Endothelial cell of umbilical vein (primary cell): ENCODE measurements at regions not wholly inside any gene's neighbourhood (a gene's known extent, or its start where the extent isn't known, plus 50 kb on each side); places are given as distances from the start of the nearest gene placed in this dataset.

ENCODE experiments used
- BruUV-seq: library from RNA; stranded (reverse); fragments of 400-500 nt; replicated peaks from 2 replicates; lab custom pipeline; 2021; lab: Mats Ljungman, UMichigan
- CTCF ChIA-PET: fragments of 300-600, 350-600 bp; sonication (Branson Sonifier 250); formaldehyde crosslinking; loops from one replicate; lab custom pipeline; 2021; ENCODE audit warnings: antibody characterized with exemption, inconsistent platforms; lab: Charles Lee
- POLR2A ChIA-PET: fragments of 300-600, 350-600 bp; sonication (Branson Sonifier 250); formaldehyde crosslinking; loops from one replicate; lab custom pipeline; 2021; ENCODE audit warnings: antibody characterized with exemption, inconsistent platforms; lab: Charles Lee
- DNase-seq: peaks from one replicate; pipeline ENCODE4 v3.0.0-alpha.2; 2011; ENCODE audit warnings: low read depth, low spot score
- FAIRE-seq: peaks from 2 replicates; lab custom pipeline; 2011; peaks lifted over from hg19 to GRCh38; lab: Jason Lieb, UNC
- H2AFZ ChIP-seq: 2 replicates; pipeline ENCODE4 v1.6.0; 2012; ENCODE audit warnings: low read depth, low read length, control low read depth, inconsistent platforms
- H3K27ac ChIP-seq: 2 replicates; pipeline ENCODE4 v1.5.1; 2011; ENCODE audit warnings: low read depth, mild to moderate bottlenecking, control low read depth, low read length, moderate library complexity; ENCODE audit not compliant: insufficient read depth
- H3K27me3 ChIP-seq, 2 experiments: 2 replicates each; pipeline versions ENCODE4 v1.6.0 to v1.6.1; 2011; ENCODE audit warnings: low read length in 2 of 2, mixed read lengths in 1 of 2; ENCODE audit not compliant: control insufficient read depth in 2 of 2, insufficient read depth in 2 of 2
- H3K36me3 ChIP-seq, 2 experiments: 2 replicates in 1 of 2; 3 replicates in 1 of 2; pipeline ENCODE4 v1.5.1; 2011; ENCODE audit warnings: low read length in 2 of 2, mild to moderate bottlenecking in 1 of 2, moderate library complexity in 1 of 2; ENCODE audit not compliant: control insufficient read depth in 2 of 2, insufficient read depth in 2 of 2; ENCODE audit errors: extremely low read depth in 1 of 2
- H3K4me1 ChIP-seq: 3 replicates; pipeline ENCODE4 v1.5.1; 2011; ENCODE audit warnings: mild to moderate bottlenecking, low read length; ENCODE audit not compliant: control insufficient read depth, insufficient read depth; ENCODE audit errors: extremely low read depth
- H3K4me2 ChIP-seq: 2 replicates; pipeline ENCODE4 v1.6.1; 2011; ENCODE audit warnings: low read length, control low read depth, mixed read lengths; ENCODE audit not compliant: insufficient read depth
- H3K4me3 ChIP-seq, 3 experiments: fragments of 200-600 bp in 1 of 3; sonication (generic), shearing (Covaris generic) in 1 of 3; replicated peaks in 1 of 3; 2 replicates each; pipeline ENCODE4 v1.5.1; 2011 to 2016; ENCODE audit warnings: control low read depth in 3 of 3, low read length in 3 of 3, mild to moderate bottlenecking in 2 of 3, inconsistent platforms in 1 of 3, low read depth in 1 of 3, moderate library complexity in 1 of 3; ENCODE audit not compliant: insufficient read depth in 1 of 3
- H3K79me2 ChIP-seq: 2 replicates; pipeline ENCODE4 v1.6.0; 2012; ENCODE audit warnings: low read length, inconsistent platforms; ENCODE audit not compliant: control insufficient read depth, insufficient read depth
- H3K9ac ChIP-seq: replicated peaks from 2 replicates; pipeline ENCODE3; 2011; ENCODE audit warnings: low read length, control low read depth; ENCODE audit not compliant: insufficient read depth; ENCODE audit errors: extremely low read depth
- H3K9me1 ChIP-seq: replicated peaks from 3 replicates; pipeline ENCODE4 v1.6.0; 2011; ENCODE audit warnings: mild to moderate bottlenecking, low read length; ENCODE audit not compliant: control insufficient read depth, insufficient read depth; ENCODE audit errors: extremely low read depth
- H3K9me3 ChIP-seq: replicated peaks from 2 replicates; pipeline ENCODE4 v1.5.1; 2012; ENCODE audit warnings: low read length, inconsistent platforms; ENCODE audit not compliant: control insufficient read depth, insufficient read depth
- H4K20me1 ChIP-seq: replicated peaks from 2 replicates; pipeline ENCODE3; 2011; ENCODE audit warnings: mild to moderate bottlenecking, low read length; ENCODE audit not compliant: control insufficient read depth, insufficient read depth; ENCODE audit errors: extremely low read depth
- CTCF ChIP-seq, 2 donors: IDR thresholded peaks; 1 replicate in 1 of 2; 2 replicates in 1 of 2; pipeline ENCODE4 v1.5.1; 2011; ENCODE audit warnings: low read length in 2 of 2, mild to moderate bottlenecking in 2 of 2, moderate library complexity in 2 of 2, control low read depth in 1 of 2, inconsistent platforms in 1 of 2, low read depth in 1 of 2; ENCODE audit not compliant: insufficient read depth in 1 of 2; ENCODE audit errors: extremely low read depth in 1 of 2
- EZH2 ChIP-seq: IDR thresholded peaks from 2 replicates; pipeline ENCODE4 v1.6.1; 2012; ENCODE audit warnings: borderline replicate concordance, low read depth, mild to moderate bottlenecking, moderate library complexity, low read length, inconsistent platforms; ENCODE audit not compliant: severe bottlenecking
- FOS ChIP-seq: IDR thresholded peaks from 2 replicates; pipeline ENCODE4 v1.6.1; 2011; ENCODE audit warnings: mild to moderate bottlenecking, low read length, moderate library complexity, borderline replicate concordance; ENCODE audit not compliant: insufficient read depth
- GATA2 ChIP-seq: IDR thresholded peaks from 2 replicates; pipeline ENCODE4 v1.7.0; 2011; ENCODE audit warnings: low read depth, mild to moderate bottlenecking, moderate library complexity, mixed read lengths, low read length; ENCODE audit not compliant: insufficient read length, insufficient read depth
- JUN ChIP-seq: IDR thresholded peaks from 2 replicates; pipeline ENCODE4 v1.6.1; 2011; ENCODE audit warnings: borderline replicate concordance, low read depth; ENCODE audit not compliant: insufficient read length, insufficient read depth
- MAX ChIP-seq: IDR thresholded peaks from 2 replicates; pipeline ENCODE4 v1.6.1; 2011; ENCODE audit not compliant: insufficient read depth, insufficient read length
- MYC ChIP-seq: IDR thresholded peaks from one replicate; pipeline ENCODE4 v1.6.1; 2011; ENCODE audit warnings: mild to moderate bottlenecking, low read depth, low read length
- POLR2A ChIP-seq: IDR thresholded peaks from 2 replicates; pipeline ENCODE4 v1.6.1; 2012; ENCODE audit warnings: low read depth, mild to moderate bottlenecking, control low read depth, low read length
- POLR2AphosphoS5 ChIP-seq: IDR thresholded peaks from 2 replicates; pipeline ENCODE4 v1.6.1; 2012; ENCODE audit warnings: low read depth, mild to moderate bottlenecking, control low read depth, low read length, moderate library complexity; ENCODE audit not compliant: insufficient read depth
- dilution Hi-C: fragments of 300-500 bp; cut with MboI; formaldehyde crosslinking; loops from one replicate; pipeline ENCODE4 v1.15.0; 2019; ENCODE audit warnings: low sequenced_read_pairs; ENCODE audit not compliant: extremely low pct_ligation_motif_present
- intact Hi-C: fragments of 100-400 bp; cut with micrococcal nuclease; formaldehyde crosslinking; loops from one replicate; pipeline ENCODE4 v1.10.0; 2022

- dilution Hi-C loops: no loop called here
- TF ChIP-seq EZH2 (no peak), GATA2 (no peak), POLR2AphosphoS5 (no peak), JUN (no peak), CTCF (IDR thresholded peaks at IDR 0.05; ENCODE audit: extremely low read depth in 1 of 2, insufficient read depth in 1 of 2, low read depth in 1 of 2, low read length in 2 of 2) (no peak), MAX (no peak), MYC (no peak), POLR2A (no peak), FOS (no peak)
- H3K4me3 ChIP-seq: no peak overlapping the region
- no peak overlapping the region for H2AFZ ChIP-seq
- no peaks in the 10 kb centered on the region for H3K4me1 ChIP-seq
- H3K9me3 ChIP-seq: no peaks in the 10 kb centered on the region
- no peak overlapping the region for H3K27ac ChIP-seq
- no peak overlapping the region for H3K9ac ChIP-seq
- no peak for DNase-seq
- no peaks in the 10 kb centered on the region for H3K9me1 ChIP-seq
- H3K36me3 ChIP-seq: no peaks in the 10 kb centered on the region
- H3K4me2 ChIP-seq: no peak overlapping the region
- intact Hi-C loops: no loop called here
- no TSS peak for BruUV-seq
- ChIA-PET CTCF (no interaction called here), POLR2A (no interaction called here)
- H3K79me2 ChIP-seq: no peaks in the 10 kb centered on the region
- H3K27me3 ChIP-seq: no peaks in the 10 kb centered on the region
- no peak for FAIRE-seq
- no peaks in the 10 kb centered on the region for H4K20me1 ChIP-seq
Observed at GRCh38 chr10:120375666-120376065, 81.4 kb upstream of the PLPP4 start.
